Karpas-422 (cell line): ENCODE measurements at regions not wholly inside any gene's neighbourhood (a gene's known extent, or its start where the extent isn't known, plus 50 kb on each side); places are given as distances from the start of the nearest gene placed in this dataset.

Source experiments
- DNase-seq: peaks from one replicate; pipeline ENCODE4 v3.0.0-alpha.2; 2015
- H2AFZ ChIP-seq: fragments of 200-600 bp; sonication (generic); 2 replicates; pipeline ENCODE4 v1.6.1; 2014; ENCODE audit warnings: antibody characterized with exemption, low read length, mixed read lengths
- H3K27ac ChIP-seq: fragments of 200-600 bp; sonication (generic); 2 replicates; pipeline ENCODE4 v1.5.1; 2014; ENCODE audit warnings: mild to moderate bottlenecking, low read length, moderate library complexity
- H3K27me3 ChIP-seq: fragments of 200-600 bp; sonication (generic); 2 replicates; pipeline ENCODE4 v1.6.1; 2014; ENCODE audit warnings: low read length, mixed read lengths
- H3K36me3 ChIP-seq: fragments of 200-600 bp; sonication (generic); 2 replicates; pipeline ENCODE4 v1.6.1; 2014; ENCODE audit warnings: low read length, mixed read lengths; ENCODE audit not compliant: insufficient read depth
- H3K4me1 ChIP-seq: fragments of 200-600 bp; sonication (generic); 2 replicates; pipeline ENCODE4 v1.6.1; 2014; ENCODE audit warnings: mild to moderate bottlenecking, low read length, mixed read lengths
- H3K4me2 ChIP-seq: fragments of 200-600 bp; sonication (generic); 2 replicates; pipeline ENCODE4 v1.6.1; 2014; ENCODE audit warnings: low read length, low read depth, mild to moderate bottlenecking; ENCODE audit not compliant: poor library complexity, severe bottlenecking
- H3K4me3 ChIP-seq: fragments of 200-600 bp; sonication (generic); 2 replicates; pipeline ENCODE4 v1.5.1; 2014; ENCODE audit warnings: mild to moderate bottlenecking, antibody characterized with exemption, low read length, mixed read lengths
- H3K79me2 ChIP-seq: fragments of 200-600 bp; sonication (generic); 2 replicates; pipeline ENCODE4 v1.6.1; 2014; ENCODE audit warnings: mild to moderate bottlenecking, low read length, mixed read lengths
- H3K9ac ChIP-seq: fragments of 200-600 bp; sonication (generic); 2 replicates; pipeline ENCODE4 v1.6.0; 2014; ENCODE audit warnings: low read length
- H3K9me2 ChIP-seq: fragments of 200-600 bp; sonication (generic), shearing (Covaris generic); replicated peaks from 2 replicates; pipeline ENCODE4 v1.6.0; 2014; ENCODE audit warnings: mild to moderate bottlenecking, low read length, moderate library complexity; ENCODE audit not compliant: insufficient read depth
- H3K9me3 ChIP-seq: fragments of 300-700, 200-600 bp; sonication (generic); 2 replicates; pipeline ENCODE4 v1.6.1; 2014; ENCODE audit warnings: low read length, mixed read lengths
- H4K20me1 ChIP-seq: fragments of 200-600 bp; sonication (generic); 2 replicates; pipeline ENCODE4 v1.6.1; 2014; ENCODE audit warnings: mild to moderate bottlenecking, antibody characterized with exemption, low read length, low read depth; ENCODE audit not compliant: insufficient read depth

GRCh38 chr3:126292318-126293070, 64.7 kb downstream of the KLF15 start:
- Histone ChIP-seq H3K4me1 (peaks cover 3% of the 10 kb centered on the region; the same call in 1 of the 2 replicates), H3K79me2 (no peaks in the 10 kb centered on the region), H3K9me3 (no peaks in the 10 kb centered on the region), H3K9ac (no peak overlapping the region), H3K4me2 (no peak overlapping the region), H3K27ac (no peak overlapping the region), H3K27me3 (no peaks in the 10 kb centered on the region), H2AFZ (no peak overlapping the region), H3K4me3 (no peak overlapping the region), H3K9me2 (no peaks in the 10 kb centered on the region), H4K20me1 (no peaks in the 10 kb centered on the region), H3K36me3 (no peaks in the 10 kb centered on the region)
- no peak for DNase-seq

GRCh38 chr3:126291537-126291936, 65.7 kb downstream of the KLF15 start:
- Histone ChIP-seq H3K36me3 (no peaks in the 10 kb centered on the region), H2AFZ (no peak overlapping the region), H3K9me2 (no peaks in the 10 kb centered on the region), H3K27ac (no peak overlapping the region), H3K79me2 (no peaks in the 10 kb centered on the region), H3K4me3 (no peak overlapping the region), H3K27me3 (no peaks in the 10 kb centered on the region), H3K4me2 (no peak overlapping the region), H3K9me3 (no peaks in the 10 kb centered on the region), H3K9ac (no peak overlapping the region), H4K20me1 (no peaks in the 10 kb centered on the region), H3K4me1 (peaks cover 3% of the 10 kb centered on the region; the same call in 1 of the 2 replicates)
- DNase-seq = no peak

DNA sequence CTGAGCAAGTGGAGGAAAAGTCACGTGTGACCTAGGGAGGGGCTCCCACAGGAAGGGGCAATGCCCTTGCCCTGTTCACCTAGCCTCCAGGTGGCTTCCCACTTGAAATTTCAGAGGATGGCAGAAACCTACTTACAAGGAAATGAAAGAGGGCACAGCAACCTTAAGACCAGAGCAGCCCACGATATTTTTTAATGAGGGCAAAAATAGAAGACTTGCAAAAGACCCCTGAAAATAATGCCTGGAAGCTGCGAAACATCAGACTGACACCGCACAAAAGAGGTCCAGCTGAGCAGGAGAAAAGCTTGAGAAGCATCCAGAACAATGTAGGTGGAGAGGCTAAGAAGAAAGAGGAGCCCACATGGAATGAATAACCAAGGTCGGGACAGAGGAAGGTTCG, 66.1 kb downstream of the KLF15 start:
- no peaks in the 10 kb centered on the region for H3K9me2 ChIP-seq
- H2AFZ ChIP-seq = no peak overlapping the region
- H3K9me3 ChIP-seq = no peaks in the 10 kb centered on the region
- no peak overlapping the region for H3K27ac ChIP-seq
- no peak overlapping the region for H3K9ac ChIP-seq
- no peak for DNase-seq
- no peaks in the 10 kb centered on the region for H4K20me1 ChIP-seq
- H3K4me1 ChIP-seq = peaks cover 3% of the 10 kb centered on the region; the same call in 1 of the 2 replicates
- H3K4me3 ChIP-seq = no peak overlapping the region
- no peaks in the 10 kb centered on the region for H3K36me3 ChIP-seq
- no peaks in the 10 kb centered on the region for H3K27me3 ChIP-seq
- no peaks in the 10 kb centered on the region for H3K79me2 ChIP-seq
- H3K4me2 ChIP-seq = no peak overlapping the region

DNA sequence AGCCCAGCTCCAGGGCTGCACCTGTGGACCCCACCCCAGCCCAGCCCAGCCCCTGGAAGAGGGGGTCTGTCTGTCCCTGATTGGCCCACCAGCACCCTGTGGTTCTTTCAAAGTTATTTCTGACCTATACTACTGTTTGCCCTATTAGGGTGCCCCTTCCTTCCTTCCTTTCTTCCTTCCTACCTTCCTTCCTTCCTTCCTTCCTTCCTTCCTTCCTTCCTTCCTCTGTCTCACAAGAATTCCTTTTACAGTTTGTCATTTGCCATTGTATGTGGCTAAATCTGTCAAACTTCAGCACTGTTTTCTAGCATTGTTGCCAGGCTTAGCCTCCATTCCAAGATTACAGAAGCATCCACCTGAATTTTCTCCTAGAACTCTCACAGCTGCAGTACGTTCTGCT, 66.9 kb downstream of the KLF15 start:
- no peak overlapping the region for H3K4me2 ChIP-seq

DNA sequence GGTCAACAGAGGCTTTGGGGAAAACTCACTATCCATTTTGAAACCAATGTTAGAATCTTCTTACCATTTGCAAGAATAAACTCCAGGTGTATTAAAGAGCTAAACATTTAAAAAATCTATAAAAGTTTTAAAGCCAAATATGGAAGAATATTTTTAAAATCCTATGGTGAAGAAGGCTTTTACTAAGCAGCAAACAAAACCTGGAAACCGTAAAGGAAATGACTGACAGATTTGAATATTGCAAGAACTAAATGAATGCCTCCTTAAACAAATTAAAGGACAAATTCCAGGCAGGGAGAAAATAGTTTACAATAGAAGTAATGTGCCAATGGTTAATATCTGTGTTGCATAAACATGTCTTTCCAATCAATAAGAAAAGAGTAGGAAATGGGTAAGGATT, 68.1 kb downstream of the KLF15 start:
- Histone ChIP-seq H3K27me3 (no peaks in the 10 kb centered on the region), H3K27ac (no peak overlapping the region), H3K9me3 (no peaks in the 10 kb centered on the region)

More for the DNA sequence above, 66.9 kb downstream of the KLF15 start:
- H3K36me3 ChIP-seq = no peaks in the 10 kb centered on the region
- H3K9ac ChIP-seq = no peak overlapping the region
- H3K4me1 ChIP-seq = no peaks in the 10 kb centered on the region
- no peak for DNase-seq
- H3K27ac ChIP-seq = no peak overlapping the region
- H3K9me2 ChIP-seq = no peaks in the 10 kb centered on the region
- no peaks in the 10 kb centered on the region for H3K9me3 ChIP-seq
- no peak overlapping the region for H3K4me3 ChIP-seq
- no peak overlapping the region for H2AFZ ChIP-seq
- H4K20me1 ChIP-seq = no peaks in the 10 kb centered on the region
- no peaks in the 10 kb centered on the region for H3K79me2 ChIP-seq
- H3K27me3 ChIP-seq = no peaks in the 10 kb centered on the region

GRCh38 chr3:126288314-126288713, 68.9 kb downstream of the KLF15 start:
- Histone ChIP-seq H3K27me3 (no peaks in the 10 kb centered on the region), H3K9ac (no peak overlapping the region), H2AFZ (no peak overlapping the region), H3K9me2 (no peaks in the 10 kb centered on the region), H3K79me2 (no peaks in the 10 kb centered on the region), H3K9me3 (no peaks in the 10 kb centered on the region), H3K36me3 (no peaks in the 10 kb centered on the region), H3K4me3 (no peak overlapping the region), H3K27ac (no peak overlapping the region), H3K4me2 (no peak overlapping the region), H4K20me1 (no peaks in the 10 kb centered on the region), H3K4me1 (no peaks in the 10 kb centered on the region)
- DNase-seq = no peak

More for the DNA sequence above, 68.1 kb downstream of the KLF15 start:
- Histone ChIP-seq H3K9ac (no peak overlapping the region), H3K4me3 (no peak overlapping the region), H3K9me2 (no peaks in the 10 kb centered on the region), H3K4me1 (no peaks in the 10 kb centered on the region), H4K20me1 (no peaks in the 10 kb centered on the region), H3K4me2 (no peak overlapping the region), H3K36me3 (no peaks in the 10 kb centered on the region), H2AFZ (no peak overlapping the region), H3K79me2 (no peaks in the 10 kb centered on the region)
- no peak for DNase-seq

DNA sequence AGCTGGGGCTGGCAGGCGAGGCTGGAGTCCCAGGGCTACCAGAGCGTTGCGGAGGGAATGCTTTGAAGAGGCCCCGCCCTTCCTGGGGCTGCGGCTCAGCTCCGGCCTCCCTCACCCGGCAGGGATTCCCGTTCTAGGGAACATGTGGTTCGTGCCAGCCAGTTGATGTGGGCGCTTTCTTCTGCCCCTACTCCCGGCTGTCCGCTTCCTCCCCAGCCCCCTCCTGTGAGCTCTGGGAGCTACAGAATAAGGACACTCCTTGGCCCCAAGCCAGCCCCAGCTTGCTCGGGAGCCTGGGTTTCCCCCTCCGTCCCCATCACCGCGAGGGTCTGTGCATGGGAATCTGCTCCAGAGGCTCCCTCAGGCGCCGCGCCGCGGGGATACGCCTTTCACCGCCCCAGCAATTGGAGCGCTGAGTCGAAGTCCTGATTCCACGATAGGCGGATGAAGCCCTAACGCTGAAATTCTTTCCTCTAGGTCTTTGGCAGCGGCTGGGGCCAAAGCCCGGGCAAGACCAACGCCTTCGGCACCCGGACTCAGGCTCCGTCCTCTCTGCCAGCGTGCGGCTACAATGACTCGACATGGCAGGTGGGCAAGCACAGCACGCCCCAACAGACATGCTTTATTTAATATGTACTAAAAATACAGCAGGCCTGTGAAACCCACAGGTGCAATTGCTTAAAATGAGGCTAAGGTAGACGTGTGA, 69.5 kb downstream of the KLF15 start:
- Histone ChIP-seq H3K4me1 (no peaks in the 10 kb centered on the region), H3K36me3 (no peaks in the 10 kb centered on the region), H3K9me2 (no peaks in the 10 kb centered on the region), H3K27ac (no peak overlapping the region), H3K4me3 (no peak overlapping the region), H3K4me2 (no peak overlapping the region), H3K9me3 (no peaks in the 10 kb centered on the region), H2AFZ (no peak overlapping the region), H3K9ac (no peak overlapping the region), H4K20me1 (no peaks in the 10 kb centered on the region), H3K27me3 (no peaks in the 10 kb centered on the region), H3K79me2 (no peaks in the 10 kb centered on the region)
- no peak for DNase-seq

DNA sequence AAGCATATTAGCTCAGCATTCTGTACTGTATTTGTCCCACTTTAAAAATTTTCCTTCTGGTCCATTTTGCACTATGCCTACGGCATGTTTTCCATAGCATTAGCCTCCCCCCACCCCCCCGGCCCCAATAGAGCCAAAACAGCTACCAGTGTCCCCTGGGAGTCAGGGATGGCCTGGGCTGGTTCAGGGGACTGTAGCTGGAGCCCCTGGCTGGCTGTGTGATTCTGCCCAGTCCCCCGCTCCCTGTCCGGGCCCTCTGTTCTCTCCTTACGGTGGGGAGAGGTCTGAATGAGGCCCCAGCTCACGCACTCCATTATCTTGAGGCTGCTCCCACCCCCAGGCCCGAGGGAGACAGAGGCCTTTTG, 70.1 kb downstream of the KLF15 start:
- no peak for DNase-seq
- no peak overlapping the region for H3K4me2 ChIP-seq
- no peaks in the 10 kb centered on the region for H3K27me3 ChIP-seq
- H3K4me3 ChIP-seq = no peak overlapping the region
- no peak overlapping the region for H2AFZ ChIP-seq
- no peaks in the 10 kb centered on the region for H3K4me1 ChIP-seq
- H3K79me2 ChIP-seq = no peaks in the 10 kb centered on the region
- no peaks in the 10 kb centered on the region for H4K20me1 ChIP-seq
- H3K36me3 ChIP-seq = no peaks in the 10 kb centered on the region
- no peak overlapping the region for H3K9ac ChIP-seq
- H3K9me2 ChIP-seq = no peaks in the 10 kb centered on the region
- no peak overlapping the region for H3K27ac ChIP-seq
- H3K9me3 ChIP-seq = no peaks in the 10 kb centered on the region
